Breast epithelium (tissue), 4 donors: ENCODE measurements at regions not wholly inside any gene's neighbourhood (a gene's known extent, or its start where the extent isn't known, plus 50 kb on each side); places are given as distances from the start of the nearest gene placed in this dataset.

Experiments used
- DNase-seq, 2 donors: peaks; one replicate each; pipeline ENCODE4 v3.0.0-alpha.2; 2019; ENCODE audit warnings: low spot score in 2 of 2
- H3K27ac ChIP-seq, 2 donors: fragments of 200-600 bp; sonication (generic) in 1 of 2; one replicate each; pipeline ENCODE4 v1.5.1; 2016 to 2019; ENCODE audit warnings: mild to moderate bottlenecking in 1 of 2
- H3K27me3 ChIP-seq, 2 donors: fragments of 200-600 bp; sonication (generic) in 1 of 2; one replicate each; pipeline versions ENCODE4 v1.5.1 to v1.6.0; 2017 to 2019; ENCODE audit warnings: control low read depth in 1 of 2, mild to moderate bottlenecking in 1 of 2
- H3K36me3 ChIP-seq: fragments of 200-600 bp; one replicate; pipeline ENCODE4 v1.5.1; 2019
- H3K4me1 ChIP-seq, 2 donors: fragments of 200-600 bp; sonication (generic); one replicate each; pipeline ENCODE4 v1.5.1; 2016 to 2019; ENCODE audit warnings: control low read depth in 1 of 2
- H3K4me3 ChIP-seq, 3 donors: fragments of 200-600 bp; sonication (generic); 1 replicate in 2 of 3; 2 replicates in 1 of 3; pipeline ENCODE4 v1.5.1; 2016 to 2019; ENCODE audit warnings: mild to moderate bottlenecking in 3 of 3, moderate library complexity in 2 of 3
- H3K9me3 ChIP-seq, 2 donors: fragments of 200-600 bp; sonication (generic) in 1 of 2; one replicate each; pipeline ENCODE4 v1.5.1; 2016 to 2019; ENCODE audit warnings: control low read depth in 1 of 2
- CTCF ChIP-seq, 3 donors: fragments of 450-650 bp; IDR thresholded peaks; one replicate each; pipeline ENCODE4 v1.5.1; 2016 to 2017; ENCODE audit warnings: antibody characterized with exemption in 3 of 3, mild to moderate bottlenecking in 3 of 3, moderate library complexity in 3 of 3
- POLR2A ChIP-seq: fragments of 450-650 bp; IDR thresholded peaks from one replicate; pipeline ENCODE4 v1.6.1; 2016; ENCODE audit warnings: antibody characterized with exemption, mild to moderate bottlenecking, moderate library complexity
- POLR2AphosphoS5 ChIP-seq, 3 donors: sonication (generic); formaldehyde crosslinking; IDR thresholded peaks; one replicate each; pipeline ENCODE4 v1.6.1; 2017; ENCODE audit warnings: antibody characterized with exemption in 3 of 3
- intact Hi-C: fragments of 100-400 bp; cut with DNase I; formaldehyde crosslinking; loops from one replicate; pipeline ENCODE4 v1.15.1; 2023; ENCODE audit warnings: low total_unique reads

DNA sequence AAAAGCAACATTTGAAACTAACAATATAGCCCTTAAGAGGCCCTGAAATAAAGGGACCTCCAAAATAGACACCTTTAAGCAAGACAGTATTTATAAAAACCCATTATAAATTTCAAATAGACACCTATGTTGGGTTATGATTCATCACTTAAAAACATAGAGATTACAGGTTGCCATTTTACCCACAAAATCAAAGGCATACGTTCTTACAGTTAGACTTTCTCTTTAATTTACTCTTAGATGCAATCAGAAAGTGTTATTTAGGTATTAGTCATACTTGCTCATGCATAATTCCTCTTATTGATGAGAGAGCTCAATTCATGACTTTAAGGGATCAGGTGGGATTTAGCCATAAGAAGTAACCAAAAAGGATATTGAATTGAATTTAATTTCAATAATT is 51.5 kb upstream of the TMEM200A start:
- TF ChIP-seq CTCF (IDR thresholded peaks at IDR 0.05) (no peak), POLR2A (no peak), POLR2AphosphoS5 (IDR thresholded peaks at IDR 0.05) (no peak)
- intact Hi-C loops: no loop called here
- H3K27ac ChIP-seq: no peak overlapping the region
- H3K4me3 ChIP-seq: no peak overlapping the region
- H3K36me3 ChIP-seq: no peaks in the 10 kb centered on the region
- no peaks in the 10 kb centered on the region for H3K27me3 ChIP-seq
- no peaks in the 10 kb centered on the region for H3K4me1 ChIP-seq
- DNase-seq: no peak
- no peaks in the 10 kb centered on the region for H3K9me3 ChIP-seq

DNA sequence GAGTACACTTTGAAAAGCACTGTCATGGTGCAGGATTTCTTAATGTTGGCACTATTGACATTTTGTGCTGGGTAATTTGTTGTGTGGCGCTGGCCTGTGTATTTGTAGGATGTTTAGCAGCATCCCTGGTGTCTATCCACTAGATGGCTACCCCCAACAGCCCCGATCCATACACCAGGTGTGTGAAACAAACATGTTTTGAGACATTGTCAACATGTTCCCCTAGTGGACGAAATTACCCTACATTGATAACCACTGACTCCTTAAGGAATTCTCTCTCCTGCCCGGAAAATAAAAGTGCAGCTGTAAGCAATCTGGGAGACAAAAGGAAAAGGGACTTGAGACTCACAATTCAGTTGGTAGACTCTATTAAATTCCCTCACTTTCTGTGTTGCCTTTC is 52.6 kb upstream of the TMEM200A start:
- H3K27ac ChIP-seq: no peak overlapping the region
- no peak overlapping the region for H3K4me3 ChIP-seq
- no peaks in the 10 kb centered on the region for H3K36me3 ChIP-seq
- intact Hi-C loops: no loop called here
- TF ChIP-seq POLR2A: no peak
- no peak for TF ChIP-seq POLR2AphosphoS5 (IDR thresholded peaks at IDR 0.05)
- TF ChIP-seq CTCF (IDR thresholded peaks at IDR 0.05): no peak
- DNase-seq: no peak
- H3K9me3 ChIP-seq: no peaks in the 10 kb centered on the region
- H3K4me1 ChIP-seq: no peaks in the 10 kb centered on the region
- no peaks in the 10 kb centered on the region for H3K27me3 ChIP-seq

DNA sequence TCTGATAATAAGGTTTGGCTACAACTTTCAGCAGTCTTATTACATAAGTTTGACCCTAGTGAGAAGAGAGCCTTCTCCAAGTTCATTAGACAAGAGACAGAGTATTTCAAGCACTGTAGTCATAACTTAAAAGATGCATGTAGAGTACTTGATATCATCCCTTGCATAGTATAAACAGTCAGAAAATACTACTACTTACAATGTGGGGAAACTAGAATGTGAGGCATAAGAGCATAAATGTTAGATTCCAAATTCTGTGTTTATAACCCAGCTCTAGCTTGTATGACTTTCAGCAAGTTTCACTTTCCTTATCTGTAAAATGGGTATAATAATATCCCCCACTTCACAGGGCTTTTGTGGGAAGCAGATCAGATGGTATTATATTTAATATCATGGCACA is 56.8 kb upstream of the TMEM200A start:
- H3K36me3 ChIP-seq: no peaks in the 10 kb centered on the region
- intact Hi-C loops: no loop called here
- no peak overlapping the region for H3K27ac ChIP-seq
- no peaks in the 10 kb centered on the region for H3K27me3 ChIP-seq
- no peak for DNase-seq
- TF ChIP-seq POLR2A: no peak
- TF ChIP-seq CTCF (IDR thresholded peaks at IDR 0.05): no peak
- no peak for TF ChIP-seq POLR2AphosphoS5 (IDR thresholded peaks at IDR 0.05)
- H3K4me3 ChIP-seq: no peak overlapping the region
- H3K4me1 ChIP-seq: no peaks in the 10 kb centered on the region
- H3K9me3 ChIP-seq: no peaks in the 10 kb centered on the region

GRCh38 chr6:130307752-130308361 is 58.0 kb upstream of the TMEM200A start:
- no peak for DNase-seq
- H3K4me3 ChIP-seq: no peak overlapping the region
- H3K9me3 ChIP-seq: no peaks in the 10 kb centered on the region
- no peaks in the 10 kb centered on the region for H3K4me1 ChIP-seq
- no peaks in the 10 kb centered on the region for H3K27me3 ChIP-seq
- H3K27ac ChIP-seq: no peak overlapping the region
- H3K36me3 ChIP-seq: no peaks in the 10 kb centered on the region
- intact Hi-C loops: no loop called here
- TF ChIP-seq POLR2A (no peak), CTCF (IDR thresholded peaks at IDR 0.05) (no peak), POLR2AphosphoS5 (IDR thresholded peaks at IDR 0.05) (no peak)

GRCh38 chr6:130306377-130306776 is 59.4 kb upstream of the TMEM200A start:
- no peaks in the 10 kb centered on the region for H3K4me1 ChIP-seq
- no peak for TF ChIP-seq CTCF (IDR thresholded peaks at IDR 0.05)
- no peak for TF ChIP-seq POLR2AphosphoS5 (IDR thresholded peaks at IDR 0.05)
- TF ChIP-seq POLR2A: no peak
- H3K27ac ChIP-seq: no peak overlapping the region
- no peaks in the 10 kb centered on the region for H3K27me3 ChIP-seq
- intact Hi-C loops: no loop called here
- no peak overlapping the region for H3K4me3 ChIP-seq
- DNase-seq: no peak
- H3K9me3 ChIP-seq: no peaks in the 10 kb centered on the region
- no peaks in the 10 kb centered on the region for H3K36me3 ChIP-seq
